Neural cell (in vitro differentiated cells): ENCODE measurements at regions not wholly inside any gene's neighbourhood (a gene's known extent, or its start where the extent isn't known, plus 50 kb on each side); places are given as distances from the start of the nearest gene placed in this dataset.

ENCODE experiments used
- H2AFZ ChIP-seq: fragments of 200-600, 300-800 bp; sonication (generic), shearing (Covaris generic); 2 replicates; pipeline ENCODE4 v1.6.0; 2014; ENCODE audit warnings: low read depth, mild to moderate bottlenecking, antibody characterized with exemption, low read length, moderate library complexity
- H3F3A ChIP-seq: fragments of 200-600 bp; shearing (Covaris generic); 2 replicates; pipeline ENCODE4 v1.6.1; 2016; ENCODE audit warnings: mild to moderate bottlenecking, moderate library complexity, mixed read lengths, antibody characterized with exemption, low read length; ENCODE audit not compliant: insufficient read depth, poor library complexity, severe bottlenecking
- H3K27ac ChIP-seq: fragments of 200-600, 300-800 bp; sonication (generic), shearing (Covaris generic); 2 replicates; pipeline ENCODE4 v1.5.1; 2014; ENCODE audit warnings: mild to moderate bottlenecking, low read length, moderate library complexity
- H3K27me3 ChIP-seq: fragments of 300-800, 200-600 bp; sonication (generic), shearing (Covaris generic); 2 replicates; pipeline ENCODE4 v1.6.0; 2014; ENCODE audit warnings: mild to moderate bottlenecking, low read depth, low read length, moderate library complexity; ENCODE audit not compliant: insufficient read depth
- H3K36me3 ChIP-seq: fragments of 300-800, 200-600 bp; sonication (generic), shearing (Covaris generic); 2 replicates; pipeline ENCODE4 v1.5.1; 2014; ENCODE audit warnings: mild to moderate bottlenecking, antibody characterized with exemption, low read length, moderate library complexity; ENCODE audit not compliant: insufficient read depth
- H3K4me2 ChIP-seq: fragments of 300-800, 200-600 bp; sonication (generic), shearing (Covaris generic); 2 replicates; pipeline ENCODE4 v1.6.0; 2014; ENCODE audit warnings: mild to moderate bottlenecking, low read length
- H3K4me3 ChIP-seq: fragments of 300-800, 200-600 bp; sonication (generic), shearing (Covaris generic); 2 replicates; pipeline ENCODE4 v1.5.1; 2014; ENCODE audit warnings: mild to moderate bottlenecking, low read length, moderate library complexity
- H3K79me2 ChIP-seq: fragments of 200-600 bp; shearing (Covaris generic); replicated peaks from 2 replicates; pipeline ENCODE4 v1.6.0; 2014; ENCODE audit warnings: mild to moderate bottlenecking, low read length, moderate library complexity; ENCODE audit not compliant: insufficient read depth
- H3K9ac ChIP-seq: fragments of 300-800, 200-600 bp; sonication (generic), shearing (Covaris generic); 2 replicates; pipeline ENCODE4 v1.6.1; 2016; ENCODE audit warnings: mild to moderate bottlenecking, low read length, mixed read lengths
- H3K9me2 ChIP-seq: fragments of 200-600 bp; shearing (Covaris generic); 2 replicates; pipeline ENCODE4 v1.6.1; 2016; ENCODE audit warnings: mild to moderate bottlenecking, low read length, mixed read lengths; ENCODE audit not compliant: insufficient read depth
- H3K9me3 ChIP-seq: fragments of 200-600, 300-800 bp; sonication (generic), shearing (Covaris generic); 2 replicates; pipeline ENCODE4 v1.6.1; 2016; ENCODE audit warnings: mild to moderate bottlenecking, mixed run types, low read length, moderate library complexity, mixed read lengths
- H4K20me1 ChIP-seq: fragments of 200-600 bp; shearing (Covaris generic); 2 replicates; pipeline ENCODE4 v1.6.1; 2016; ENCODE audit warnings: mild to moderate bottlenecking, mixed run types; ENCODE audit not compliant: insufficient read depth
- CTCF ChIP-seq: fragments of 450-650 bp; IDR thresholded peaks from 2 replicates; pipeline ENCODE4 v1.5.1; 2014; ENCODE audit warnings: antibody characterized with exemption, mild to moderate bottlenecking, moderate library complexity; ENCODE audit not compliant: poor library complexity, severe bottlenecking
- EP300 ChIP-seq: fragments of 450-650 bp; conservative IDR thresholded peaks from 2 replicates; pipeline ENCODE4 v1.6.1; 2014; ENCODE audit warnings: antibody characterized with exemption, mild to moderate bottlenecking, moderate library complexity; ENCODE audit not compliant: poor library complexity, severe bottlenecking
- EZH2 ChIP-seq: fragments of 200-600, 300-800 bp; shearing (Covaris generic), sonication (generic); IDR thresholded peaks from 2 replicates; pipeline ENCODE4 v1.6.1; 2014; ENCODE audit warnings: antibody characterized with exemption, low read length, borderline replicate concordance, mild to moderate bottlenecking; ENCODE audit not compliant: insufficient read depth, poor library complexity, severe bottlenecking
- MXI1 ChIP-seq: fragments of 450-650 bp; conservative IDR thresholded peaks from 2 replicates; pipeline ENCODE4 v1.6.1; 2014; ENCODE audit warnings: antibody characterized with exemption, mild to moderate bottlenecking; ENCODE audit not compliant: poor library complexity, severe bottlenecking
- POLR2AphosphoS5 ChIP-seq: IDR thresholded peaks from 2 replicates; pipeline ENCODE4 v1.6.1; 2012
- RAD21 ChIP-seq: fragments of 450-650 bp; conservative IDR thresholded peaks from 2 replicates; pipeline ENCODE4 v1.6.1; 2014; ENCODE audit warnings: antibody characterized with exemption, mild to moderate bottlenecking, moderate library complexity
- REST ChIP-seq: IDR thresholded peaks from 2 replicates; pipeline ENCODE4 v1.6.1; 2012; ENCODE audit warnings: borderline replicate concordance
- SMC3 ChIP-seq: fragments of 450-650 bp; conservative IDR thresholded peaks from 2 replicates; pipeline ENCODE4 v1.6.1; 2014; ENCODE audit warnings: antibody characterized with exemption, mild to moderate bottlenecking, moderate library complexity; ENCODE audit not compliant: poor library complexity
- TAF1 ChIP-seq: IDR thresholded peaks from 2 replicates; pipeline ENCODE4 v1.6.1; 2012; ENCODE audit warnings: low read depth

GRCh38 chr2:217749008-217749407 lies 253.8 kb downstream of the TNS1 start:
- H3K27ac ChIP-seq: no peak overlapping the region
- no peaks in the 10 kb centered on the region for H3K9me2 ChIP-seq
- TF ChIP-seq REST: no peak
- TF ChIP-seq CTCF: no peak
- TF ChIP-seq EP300: no peak
- no peak for TF ChIP-seq EZH2
- TF ChIP-seq SMC3: no peak
- TF ChIP-seq TAF1: no peak
- no peak for TF ChIP-seq POLR2AphosphoS5
- TF ChIP-seq RAD21: no peak
- no peak for TF ChIP-seq MXI1

GRCh38 chr2:217746808-217747207 lies 256.0 kb downstream of the TNS1 start:
- Histone ChIP-seq H2AFZ (no peak overlapping the region), H3K27ac (no peak overlapping the region), H3K9me3 (no peaks in the 10 kb centered on the region)

More at GRCh38 chr2:217749008-217749407, 253.8 kb downstream of the TNS1 start:
- H3K4me2 ChIP-seq: no peak overlapping the region
- H3K36me3 ChIP-seq: no peaks in the 10 kb centered on the region
- no peak overlapping the region for H3K9ac ChIP-seq
- no peaks in the 10 kb centered on the region for H3K27me3 ChIP-seq
- no peaks in the 10 kb centered on the region for H3K79me2 ChIP-seq
- H3K4me3 ChIP-seq: no peak overlapping the region
- H2AFZ ChIP-seq: no peak overlapping the region
- H3F3A ChIP-seq: no peaks in the 10 kb centered on the region
- no peaks in the 10 kb centered on the region for H3K9me3 ChIP-seq
- H4K20me1 ChIP-seq: no peaks in the 10 kb centered on the region

More at GRCh38 chr2:217746808-217747207, 256.0 kb downstream of the TNS1 start:
- Histone ChIP-seq H3K9me2 (no peaks in the 10 kb centered on the region), H3K4me3 (no peak overlapping the region), H3K27me3 (no peaks in the 10 kb centered on the region), H4K20me1 (no peaks in the 10 kb centered on the region), H3K4me2 (no peak overlapping the region), H3K36me3 (no peaks in the 10 kb centered on the region), H3K79me2 (no peaks in the 10 kb centered on the region), H3F3A (no peaks in the 10 kb centered on the region), H3K9ac (no peak overlapping the region)
- TF ChIP-seq REST (no peak), RAD21 (no peak), POLR2AphosphoS5 (no peak), EZH2 (no peak), TAF1 (no peak), CTCF (no peak), SMC3 (no peak), EP300 (no peak), MXI1 (no peak)
